ENCODE measurements at regions not wholly inside any gene's neighbourhood (a gene's known extent, or its start where the extent isn't known, plus 50 kb on each side); places are given as distances from the start of the nearest gene placed in this dataset.

DNA sequence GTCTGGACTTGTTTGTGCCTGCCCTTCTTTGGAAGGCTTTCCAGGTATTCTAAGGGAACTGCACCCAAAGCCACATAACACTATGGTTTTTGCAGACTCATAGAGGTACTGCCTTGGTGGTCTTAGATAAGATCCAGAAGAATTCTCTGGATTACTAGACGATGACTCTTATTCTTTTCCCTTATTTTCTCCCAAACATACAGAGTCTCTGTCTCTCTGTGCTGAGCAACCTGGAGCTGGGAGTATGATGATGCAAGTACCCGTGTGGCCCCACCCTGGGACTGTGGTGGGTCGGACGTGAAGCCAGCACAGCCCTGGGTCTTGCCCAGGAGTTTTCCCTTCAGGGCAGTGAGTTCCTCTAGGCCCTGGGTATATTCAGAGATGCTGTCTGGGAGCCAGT is 1342.4 kb upstream of the TENM3 start:
- no peak for DNase-seq (ENCODE audit: low read depth in 1 of 2, low spot score in 1 of 2)

DNA sequence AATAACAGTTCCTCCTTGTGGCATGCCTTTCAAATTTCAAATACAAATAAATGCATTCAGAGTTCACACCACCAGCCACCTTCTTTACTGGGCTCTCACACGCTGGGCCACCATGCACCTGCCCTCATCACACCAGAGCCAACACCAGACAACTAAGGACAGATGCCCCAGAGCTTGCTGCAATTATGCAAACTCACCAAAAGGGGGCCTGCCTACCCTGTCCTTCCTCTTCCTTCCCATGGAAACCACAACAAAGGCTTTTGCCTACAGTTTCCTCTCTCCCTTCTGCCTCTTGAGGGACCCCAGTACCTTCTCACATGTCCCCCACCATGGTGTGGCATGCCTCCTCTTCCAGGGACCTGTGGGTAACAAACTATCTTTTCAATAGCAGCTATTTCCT is 1333.9 kb upstream of the TENM3 start:
- DNase-seq (ENCODE audit: low read depth in 1 of 2, low spot score in 1 of 2) = no peak

- no peak for DNase-seq (ENCODE audit: low read depth in 1 of 2, low spot score in 1 of 2)
These were observed 1329.5 kb upstream of the TENM3 start for GRCh38 chr4:180913750-180914149.

GRCh38 chr4:180923486-180923885 is 1319.7 kb upstream of the TENM3 start:
- no peak for DNase-seq (ENCODE audit: low read depth in 1 of 2, low spot score in 1 of 2)

- no peak for DNase-seq (ENCODE audit: low read depth in 1 of 2, low spot score in 1 of 2)
These were observed 1317.4 kb upstream of the TENM3 start for GRCh38 chr4:180925805-180926204.

DNA sequence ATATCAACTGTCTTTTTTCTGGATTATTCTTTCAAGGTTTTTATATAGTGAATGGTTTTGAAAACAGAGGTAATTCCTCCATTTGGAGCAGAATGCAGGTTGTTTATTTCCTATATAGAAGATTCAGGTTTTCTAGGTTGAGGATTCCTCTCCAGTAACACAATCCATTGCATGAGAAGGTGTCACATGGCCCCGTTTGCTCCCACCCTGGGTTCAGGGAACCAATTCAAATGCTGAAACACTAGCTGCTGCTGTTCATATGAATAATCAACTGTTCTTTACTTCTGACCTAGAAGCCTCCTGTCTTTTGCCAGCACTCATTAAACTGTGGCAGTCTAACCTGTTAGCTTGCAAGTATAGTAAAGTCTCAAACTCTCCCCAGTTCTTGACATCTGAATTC is 1316.9 kb upstream of the TENM3 start:
- no peak for DNase-seq (ENCODE audit: low read depth in 1 of 2, low spot score in 1 of 2)

GRCh38 chr4:180932370-180933001 is 1310.7 kb upstream of the TENM3 start:
- DNase-seq (ENCODE audit: low read depth in 1 of 2, low spot score in 1 of 2) = no peak

DNA sequence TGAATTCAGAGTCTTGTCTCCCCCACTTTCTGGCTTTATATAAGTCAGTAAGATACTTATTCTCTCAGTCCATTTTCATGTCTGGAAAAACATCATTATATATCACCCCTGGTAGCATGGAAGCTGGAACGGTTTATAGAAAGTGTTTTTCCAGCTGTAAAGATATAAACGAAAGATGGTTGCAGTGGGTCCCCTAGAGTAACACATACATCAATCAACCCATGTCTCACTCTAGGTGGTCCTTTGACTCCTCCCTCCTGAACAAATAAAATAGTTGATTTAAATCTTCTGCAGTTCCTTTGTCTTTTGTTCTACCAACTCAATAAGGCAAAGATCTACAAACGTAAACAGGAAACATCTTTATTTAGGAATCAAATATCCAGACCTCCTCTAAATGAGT is 1306.1 kb upstream of the TENM3 start:
- no peak for DNase-seq (ENCODE audit: low read depth in 1 of 2, low spot score in 1 of 2)

DNA sequence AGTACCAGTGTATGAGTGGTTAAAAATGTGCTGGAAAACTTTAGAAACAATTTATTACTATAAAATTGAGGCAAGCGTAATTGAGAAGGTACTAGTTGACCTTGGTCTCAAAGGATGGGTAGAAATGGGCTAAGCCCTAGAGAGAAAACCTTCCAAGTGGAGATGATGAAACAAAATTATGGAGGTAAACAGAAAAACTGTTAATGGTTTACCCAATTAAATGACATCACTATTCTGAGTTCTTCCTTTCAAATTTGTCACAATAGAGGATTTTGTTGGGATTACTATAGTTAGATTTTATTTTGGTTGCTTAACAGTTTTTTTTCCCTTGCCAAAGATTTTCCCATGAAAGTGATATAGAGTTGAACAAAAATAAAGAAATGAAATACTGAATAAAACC is 1302.5 kb upstream of the TENM3 start:
- DNase-seq (ENCODE audit: low read depth in 1 of 2, low spot score in 1 of 2) = no peak

DNA sequence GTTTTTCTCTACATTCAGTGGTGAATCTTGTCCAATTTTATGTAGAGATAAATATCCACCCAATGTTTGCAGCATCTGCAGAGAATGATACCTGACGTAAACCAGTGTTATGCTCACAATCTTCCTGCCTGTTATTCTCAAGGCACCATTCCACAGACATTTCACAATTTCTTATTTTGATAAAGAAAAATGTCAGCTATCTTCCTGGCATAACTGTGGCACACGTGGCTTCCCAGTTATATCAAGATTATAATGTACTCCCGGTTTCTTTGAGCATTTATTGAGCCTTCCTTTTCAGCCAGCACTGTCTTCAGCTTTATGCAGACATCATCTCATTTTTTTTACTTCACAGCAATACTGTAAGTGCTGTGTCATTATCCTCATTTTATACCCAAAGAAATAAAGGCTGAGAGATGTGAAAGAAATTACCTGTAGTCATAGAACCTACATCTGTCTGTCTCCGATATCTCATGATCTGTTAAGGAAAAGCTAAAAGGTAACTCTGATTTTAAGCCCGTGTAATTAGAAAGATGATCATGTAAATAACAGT is 1300.8 kb upstream of the TENM3 start:
- no peak for DNase-seq (ENCODE audit: low read depth in 1 of 2, low spot score in 1 of 2)

- no peak for DNase-seq (ENCODE audit: low read depth in 1 of 2, low spot score in 1 of 2)
These were observed 1297.0 kb upstream of the TENM3 start for GRCh38 chr4:180946188-180946587.

GRCh38 chr4:180947425-180947824 is 1295.8 kb upstream of the TENM3 start:
- no peak for DNase-seq (ENCODE audit: low read depth in 1 of 2, low spot score in 1 of 2)

- DNase-seq (ENCODE audit: low read depth in 1 of 2, low spot score in 1 of 2) = no peak
These were observed 1293.6 kb upstream of the TENM3 start for GRCh38 chr4:180949424-180950213.

DNA sequence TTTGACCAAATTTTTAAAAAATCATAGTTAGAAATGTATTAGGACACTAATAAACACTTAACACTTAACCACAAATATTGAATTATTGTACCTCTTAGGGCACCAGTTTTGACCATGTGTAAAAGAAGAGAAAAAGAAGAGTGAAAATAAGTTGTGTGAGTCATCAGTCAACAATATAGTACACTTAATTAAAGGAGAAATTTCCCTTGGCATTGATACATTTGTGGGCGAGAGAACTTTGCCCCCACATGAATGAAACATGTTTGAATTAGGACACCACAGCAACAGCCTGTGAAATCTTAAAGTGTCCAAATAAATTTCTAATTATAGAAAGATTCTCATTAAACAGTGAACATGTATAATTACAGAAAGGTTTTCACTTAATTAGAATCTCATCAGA is 1292.8 kb upstream of the TENM3 start:
- DNase-seq (ENCODE audit: low read depth in 1 of 2, low spot score in 1 of 2) = no peak

GRCh38 chr4:180951312-180951711 is 1291.9 kb upstream of the TENM3 start:
- no peak for DNase-seq (ENCODE audit: low read depth in 1 of 2, low spot score in 1 of 2)

GRCh38 chr4:180953572-180953971 is 1289.6 kb upstream of the TENM3 start:
- DNase-seq (ENCODE audit: low read depth in 1 of 2, low spot score in 1 of 2) = no peak

GRCh38 chr4:180960743-180961401 is 1282.3 kb upstream of the TENM3 start:
- DNase-seq (ENCODE audit: low read depth in 1 of 2, low spot score in 1 of 2) = no peak

GRCh38 chr4:180962268-180962667 is 1280.9 kb upstream of the TENM3 start:
- no peak for DNase-seq (ENCODE audit: low read depth in 1 of 2, low spot score in 1 of 2)

- DNase-seq (ENCODE audit: low read depth in 1 of 2, low spot score in 1 of 2) = no peak
These were observed 1276.9 kb upstream of the TENM3 start for GRCh38 chr4:180966312-180966711.

DNA sequence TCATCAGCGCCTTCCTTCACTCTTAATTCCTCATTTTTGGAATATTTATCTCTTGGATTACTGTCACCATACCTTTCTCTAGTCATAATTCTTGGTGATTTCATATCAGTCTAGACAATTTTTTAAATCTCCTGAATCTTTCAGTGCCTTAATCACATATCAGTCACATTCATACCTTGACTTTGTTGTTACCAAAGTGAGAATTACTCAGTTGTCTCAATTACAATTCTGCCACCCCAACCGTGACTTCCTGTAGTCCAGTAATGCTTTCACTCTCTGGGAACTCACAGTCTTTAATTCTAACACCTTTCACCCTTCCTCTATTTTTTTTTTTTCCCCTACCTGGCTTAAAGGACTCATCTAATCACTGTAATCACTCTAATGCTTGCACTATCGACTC is 1275.3 kb upstream of the TENM3 start:
- DNase-seq (ENCODE audit: low read depth in 1 of 2, low spot score in 1 of 2) = no peak

DNA sequence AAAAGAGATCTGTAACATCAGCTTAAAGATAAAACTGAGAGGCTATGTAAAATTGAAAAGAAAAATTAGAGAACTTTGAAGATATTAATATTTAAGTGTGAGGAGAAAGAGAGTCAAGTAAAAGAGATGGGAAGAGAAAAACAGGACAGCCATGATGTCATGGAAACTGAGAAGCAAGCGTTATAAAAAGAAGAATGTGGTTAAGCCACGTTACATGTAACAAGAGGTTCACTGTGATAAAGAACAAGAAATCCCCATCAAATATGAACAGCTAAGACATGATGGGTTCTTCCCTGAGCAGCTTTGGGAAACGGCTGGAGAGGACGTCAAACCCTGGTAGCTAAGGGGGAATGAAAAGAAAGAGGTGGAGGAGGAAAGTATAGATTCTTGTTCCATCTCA is 1269.3 kb upstream of the TENM3 start:
- DNase-seq (ENCODE audit: low read depth in 1 of 2, low spot score in 1 of 2) = no peak

DNA sequence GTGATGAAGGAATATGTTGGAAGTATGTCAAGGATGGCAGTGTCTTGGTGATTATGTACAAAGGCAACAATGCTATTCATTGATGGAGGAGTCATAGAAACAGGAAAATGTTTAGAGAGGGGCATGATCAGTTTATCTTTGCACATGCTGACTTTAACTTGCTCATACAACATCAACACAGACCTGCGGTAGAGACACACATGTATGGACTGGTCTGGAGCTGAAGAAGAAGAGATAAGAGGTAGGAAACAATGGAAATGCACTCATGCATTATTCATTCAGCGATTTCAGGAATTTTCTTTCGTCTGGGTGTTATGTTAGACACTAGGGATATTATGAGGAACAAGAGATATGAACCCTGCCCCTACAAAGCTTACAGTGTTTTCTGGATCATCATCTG is 1252.3 kb upstream of the TENM3 start:
- DNase-seq (ENCODE audit: low read depth in 1 of 2, low spot score in 1 of 2) = no peak
